Superior temporal gyrus (tissue), 1 donor: ENCODE measurements at regions not wholly inside any gene's neighbourhood (a gene's known extent, or its start where the extent isn't known, plus 50 kb on each side); places are given as distances from the start of the nearest gene placed in this dataset.
A peak's percentile ranks its signal among the peaks of the same experiment; 100 is the strongest.
"Not testable (repeated sequence)": the region's sequence is repeated elsewhere in the genome, so short reads cannot be mapped to it uniquely, and the experiment has no call there.

Source experiments
- DNase-seq: peaks from one replicate; pipeline ENCODE4 v3.0.0-alpha.2; 2016; ENCODE audit errors: extremely low spot score

GRCh38 chr13:99075268-99076191 lies 97.7 kb upstream of the DOCK9 start:
- DNase-seq = no peak

DNA sequence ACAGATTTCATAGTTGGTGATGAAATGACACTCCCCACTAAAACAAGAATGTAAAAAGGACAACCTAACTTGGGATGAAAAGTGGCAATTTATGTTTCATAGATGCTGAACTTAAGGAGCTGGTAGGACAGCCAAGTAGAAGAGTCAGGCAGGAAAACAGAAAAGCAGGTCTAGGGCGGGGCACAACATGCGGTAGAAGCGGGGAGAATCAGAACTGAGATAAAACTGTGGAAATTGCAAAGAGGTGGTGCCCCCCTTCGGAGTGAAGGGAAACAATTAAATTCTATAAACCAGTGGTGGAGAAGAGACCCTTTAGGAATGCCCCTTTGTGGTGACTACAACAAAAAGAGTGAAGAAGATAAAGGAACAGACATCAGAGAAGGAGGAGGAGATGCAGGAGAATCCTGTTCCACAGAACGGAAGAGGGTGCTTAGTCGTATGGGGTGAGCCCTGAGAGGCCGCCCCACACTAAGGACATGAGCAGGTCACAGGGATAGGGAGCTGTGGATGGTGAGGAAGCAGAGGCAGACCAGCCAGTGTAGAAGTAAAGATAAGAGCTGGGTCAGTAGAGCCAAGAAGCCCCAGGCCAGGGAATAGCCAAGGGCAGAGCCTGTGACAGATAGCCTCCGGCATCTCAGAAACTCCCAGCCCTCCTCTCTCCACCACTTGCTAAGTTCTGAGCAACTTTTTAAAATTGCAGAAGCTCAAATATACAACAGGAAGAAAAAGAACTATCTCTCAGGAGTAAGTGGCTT lies 100.3 kb upstream of the DOCK9 start:
- no peak for DNase-seq

- DNase-seq = no peak
Measured at GRCh38 chr13:99080131-99080530, 102.3 kb upstream of the DOCK9 start.

DNA sequence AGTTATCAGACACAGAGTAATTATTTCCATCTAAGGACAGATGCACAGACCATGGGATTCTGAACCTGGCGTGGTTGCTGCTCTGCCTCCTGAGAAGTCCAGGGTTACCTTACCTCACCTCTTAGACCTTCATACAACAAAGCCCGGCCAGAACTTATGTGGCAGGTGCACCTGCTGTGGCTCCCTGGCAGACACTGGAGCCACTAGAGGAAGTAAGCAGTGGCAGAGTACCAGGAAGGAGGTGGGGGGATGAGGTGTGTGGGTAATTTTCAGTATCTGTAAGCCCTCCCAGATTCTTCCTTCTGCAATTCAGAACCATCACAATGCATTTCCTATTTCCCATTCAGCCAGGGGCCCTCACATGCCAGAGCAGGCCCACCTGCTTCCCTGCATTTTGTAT lies 106.1 kb upstream of the DOCK9 start:
- no peak for DNase-seq

GRCh38 chr13:99085139-99085807 lies 107.4 kb upstream of the DOCK9 start:
- no peak for DNase-seq

DNA sequence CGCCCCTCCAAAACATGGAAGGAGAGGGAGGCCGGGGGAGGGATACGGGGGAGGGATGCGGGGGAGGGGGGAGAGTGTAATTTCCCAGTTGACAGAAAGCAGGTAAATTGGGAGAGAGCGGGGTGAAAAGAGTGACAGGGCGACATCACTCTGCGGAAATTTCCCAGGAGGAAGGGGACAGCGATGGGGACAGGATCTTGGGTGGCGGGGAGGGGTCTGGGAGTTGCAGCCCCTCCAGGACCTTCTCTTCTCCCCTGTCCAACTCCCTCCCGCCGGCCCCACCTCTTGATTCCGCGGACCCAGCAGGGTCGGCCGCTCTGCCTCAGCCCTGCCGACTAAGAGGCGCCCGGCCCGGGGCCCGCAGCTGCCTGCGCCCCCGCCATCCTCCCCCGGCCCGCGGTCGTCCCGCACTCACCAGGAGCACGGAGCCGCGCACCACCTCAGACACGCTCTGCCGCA lies 108.0 kb upstream of the DOCK9 start:
- no peak for DNase-seq

GRCh38 chr13:99086267-99087097 lies 108.6 kb upstream of the DOCK9 start:
- DNase-seq = no peak

- peak; percentile 93 for DNase-seq
Measured at GRCh38 chr13:99087098-99087953, 109.5 kb upstream of the DOCK9 start.

GRCh38 chr13:99087954-99088491 lies 110.2 kb upstream of the DOCK9 start:
- DNase-seq = no peak

- no peak for DNase-seq
Measured at GRCh38 chr13:99093997-99094396, 106.7 kb upstream of the UBAC2 start.

DNA sequence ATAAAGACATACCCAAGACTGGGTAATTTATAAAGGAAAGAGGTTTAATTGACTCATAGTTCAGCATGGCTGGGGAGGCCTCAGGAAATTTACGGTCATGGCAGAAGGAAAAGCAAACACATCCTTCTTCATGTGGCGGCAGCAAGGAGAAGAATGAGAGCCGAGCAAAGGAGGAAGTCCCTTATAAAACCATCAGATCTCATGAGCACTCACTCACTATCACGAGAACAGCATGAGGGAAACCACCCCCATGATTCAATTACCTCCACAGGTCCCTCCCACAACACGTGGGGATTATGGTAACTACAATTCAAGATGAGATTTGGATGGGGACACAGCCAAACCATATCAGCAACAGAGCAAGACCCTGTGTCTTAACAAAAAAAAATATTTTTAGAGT lies 98.8 kb upstream of the UBAC2 start:
- not testable (repeated sequence) for DNase-seq

DNA sequence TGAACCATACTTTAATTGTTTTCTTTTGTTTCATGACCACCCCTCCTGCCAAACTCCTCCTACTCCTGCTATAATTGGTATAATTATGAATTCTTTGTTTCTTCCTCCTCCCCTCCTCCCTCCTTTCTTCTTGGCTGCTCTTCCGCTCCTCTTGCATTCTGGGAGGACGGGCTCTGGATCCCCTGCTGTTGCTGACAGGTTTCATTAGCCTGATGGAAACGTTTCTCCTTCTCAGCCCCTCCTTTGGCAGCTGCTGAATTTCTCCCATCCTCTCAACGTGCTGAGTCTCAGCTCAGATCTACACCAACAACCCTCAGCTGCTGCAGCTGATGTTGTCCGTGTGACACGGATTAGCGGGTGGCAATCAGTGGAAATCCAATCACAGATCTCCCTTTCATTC lies 97.1 kb upstream of the UBAC2 start:
- DNase-seq = peak; percentile 19

DNA sequence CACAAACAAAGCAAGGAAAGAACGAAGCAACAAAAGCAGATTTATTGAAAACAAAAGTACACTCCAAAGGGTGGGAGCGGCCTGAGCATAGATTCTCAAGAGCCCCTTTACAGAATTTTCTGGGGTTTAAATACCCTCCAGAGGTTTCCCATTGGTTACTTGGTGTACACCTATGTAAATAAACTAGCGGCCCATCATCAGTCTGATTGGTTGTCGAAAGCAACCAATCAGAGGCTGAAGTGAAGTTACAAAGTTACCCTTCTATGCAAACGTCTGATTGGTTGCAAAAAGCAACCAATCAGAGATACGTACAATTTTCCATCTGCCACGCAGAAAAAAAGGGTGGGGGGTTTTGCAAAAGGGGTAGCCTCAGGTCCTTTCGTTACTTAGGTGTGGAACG lies 96.3 kb upstream of the UBAC2 start:
- no peak for DNase-seq

DNA sequence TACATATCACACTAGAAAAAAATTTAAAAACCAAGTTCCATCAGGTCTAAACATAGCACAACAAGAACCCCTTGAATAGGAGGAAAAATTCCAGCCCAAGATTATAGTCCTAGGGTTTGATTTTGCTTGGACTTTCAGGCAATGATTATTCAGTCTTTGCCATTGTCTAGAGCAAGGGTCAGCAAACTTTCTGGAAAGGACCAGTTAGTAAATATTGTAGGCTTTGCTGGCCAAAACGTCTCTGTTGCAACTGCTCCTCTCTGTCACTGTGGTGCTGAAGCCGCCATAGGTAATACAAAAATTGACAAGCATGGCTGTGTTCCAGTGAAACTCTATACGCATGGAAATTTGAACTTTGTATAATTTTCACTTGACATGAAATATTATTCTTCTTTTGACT lies 95.5 kb upstream of the UBAC2 start:
- no peak for DNase-seq

GRCh38 chr13:99113351-99113750 lies 87.3 kb upstream of the UBAC2 start:
- no peak for DNase-seq

DNA sequence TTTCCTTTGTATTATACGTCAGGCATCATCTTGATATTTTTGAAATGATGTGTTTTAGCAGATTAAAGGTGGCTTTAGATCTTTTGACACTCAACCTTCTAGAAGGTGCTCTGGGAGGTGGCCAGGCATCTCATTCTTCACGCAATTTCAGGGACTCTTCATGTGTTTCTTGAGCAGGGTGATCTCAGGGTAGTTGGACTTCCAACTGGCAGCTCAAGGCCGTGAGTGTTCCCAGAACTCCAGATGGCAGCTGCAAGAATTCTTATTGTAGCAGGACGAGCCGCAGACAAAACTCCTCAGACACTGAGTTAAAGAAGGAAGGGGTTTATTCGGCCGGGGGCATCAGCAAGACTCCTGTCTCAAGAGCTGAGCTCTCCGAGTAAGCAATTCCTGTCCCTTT lies 82.5 kb upstream of the UBAC2 start:
- no peak for DNase-seq

DNA sequence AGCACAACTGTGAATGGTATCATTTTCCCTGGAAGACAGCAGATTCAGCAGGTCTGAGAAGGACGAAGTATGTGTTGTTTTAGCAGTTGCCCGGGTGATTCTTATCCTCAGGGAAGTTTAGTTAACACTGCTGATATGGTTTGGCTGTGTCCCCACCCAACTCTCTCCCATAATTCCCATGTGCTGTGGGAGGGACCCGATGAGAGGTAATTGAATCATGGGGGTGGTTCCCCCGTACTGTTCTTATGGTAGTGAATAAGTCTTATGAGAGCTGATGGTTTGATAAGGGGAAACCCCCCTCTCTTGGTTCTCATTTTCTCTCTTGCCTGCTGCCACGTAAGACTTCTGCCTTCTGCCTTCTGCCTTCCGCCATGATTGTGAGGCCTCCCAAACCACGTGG lies 81.0 kb upstream of the UBAC2 start:
- no peak for DNase-seq

DNA sequence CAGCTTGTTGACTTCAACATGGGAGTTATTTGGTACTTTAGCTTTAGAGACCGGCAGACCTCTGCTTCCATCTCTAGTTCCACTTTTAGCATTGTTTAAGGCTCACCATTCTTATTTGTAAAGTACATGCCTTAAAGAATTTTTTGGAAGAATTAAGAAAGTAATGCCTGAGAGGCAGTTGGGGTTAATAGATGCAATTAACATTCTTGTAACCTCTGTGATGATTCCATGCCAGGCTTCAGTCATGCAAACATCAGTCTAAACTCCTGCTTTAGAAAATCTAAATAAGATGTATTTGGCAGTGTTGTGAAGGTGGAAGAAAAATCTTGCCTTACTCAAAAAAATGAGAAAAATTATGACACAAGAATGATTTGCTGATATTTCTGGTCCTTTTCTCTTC lies 79.9 kb upstream of the UBAC2 start:
- DNase-seq = no peak

- peak; percentile 37 for DNase-seq
Measured at GRCh38 chr13:99122171-99122570, 78.5 kb upstream of the UBAC2 start.
